ENCODE measurements at regions not wholly inside any gene's neighbourhood (a gene's known extent, or its start where the extent isn't known, plus 50 kb on each side); places are given as distances from the start of the nearest gene placed in this dataset.

GRCh38 chr18:51639541-51639940 lies 442.1 kb upstream of the MEX3C start:
- no peaks in the 10 kb centered on the region for H3K36me3 ChIP-seq
- TF ChIP-seq CTCF (IDR thresholded peaks at IDR 0.05), result no peak
- TF ChIP-seq POLR2A (IDR thresholded peaks at IDR 0.05), result no peak
- no peaks in the 10 kb centered on the region for H3K9me3 ChIP-seq
- H3K27ac ChIP-seq, result no peak overlapping the region
- intact Hi-C loops (cut with DNase I; ENCODE audit: low total_unique reads), result no loop called here
- H3K27me3 ChIP-seq, result no peaks in the 10 kb centered on the region
- H3K4me3 ChIP-seq, result no peak overlapping the region
- no peak for DNase-seq
- H3K4me1 ChIP-seq, result no peaks in the 10 kb centered on the region

- intact Hi-C loops (cut with DNase I; ENCODE audit: low total_unique reads), result no loop called here
- DNase-seq, result no peak
- Histone ChIP-seq H3K36me3 (no peaks in the 10 kb centered on the region), H3K27ac (no peak overlapping the region), H3K4me3 (no peak overlapping the region), H3K9me3 (no peaks in the 10 kb centered on the region), H3K27me3 (no peaks in the 10 kb centered on the region), H3K4me1 (no peaks in the 10 kb centered on the region)
- no peak for TF ChIP-seq POLR2A (IDR thresholded peaks at IDR 0.05)
- TF ChIP-seq CTCF (IDR thresholded peaks at IDR 0.05), result no peak
Observed at GRCh38 chr18:51643483-51643882, 446.0 kb upstream of the MEX3C start.

- no peak overlapping the region for H3K27ac ChIP-seq
- TF ChIP-seq CTCF (IDR thresholded peaks at IDR 0.05), result no peak
- TF ChIP-seq POLR2A (IDR thresholded peaks at IDR 0.05), result no peak
- no peak for DNase-seq
- H3K4me1 ChIP-seq, result no peaks in the 10 kb centered on the region
- H3K4me3 ChIP-seq, result no peak overlapping the region
- intact Hi-C loops (cut with DNase I; ENCODE audit: low total_unique reads), result no loop called here
- H3K9me3 ChIP-seq, result no peaks in the 10 kb centered on the region
- no peaks in the 10 kb centered on the region for H3K27me3 ChIP-seq
- H3K36me3 ChIP-seq, result no peaks in the 10 kb centered on the region
Observed at GRCh38 chr18:51645607-51646006, 448.1 kb upstream of the MEX3C start.

- no peaks in the 10 kb centered on the region for H3K36me3 ChIP-seq
Observed at GRCh38 chr18:51647346-51647745, 449.9 kb upstream of the MEX3C start.

GRCh38 chr18:51647942-51648341 lies 450.5 kb upstream of the MEX3C start:
- DNase-seq, result no peak
- no peaks in the 10 kb centered on the region for H3K9me3 ChIP-seq
- H3K4me1 ChIP-seq, result no peaks in the 10 kb centered on the region
- H3K27ac ChIP-seq, result no peak overlapping the region
- intact Hi-C loops (cut with DNase I; ENCODE audit: low total_unique reads), result no loop called here
- no peak overlapping the region for H3K4me3 ChIP-seq
- no peaks in the 10 kb centered on the region for H3K36me3 ChIP-seq
- no peak for TF ChIP-seq POLR2A (IDR thresholded peaks at IDR 0.05)
- TF ChIP-seq CTCF (IDR thresholded peaks at IDR 0.05), result no peak
- no peaks in the 10 kb centered on the region for H3K27me3 ChIP-seq

More at GRCh38 chr18:51647346-51647745, 449.9 kb upstream of the MEX3C start:
- no peak for TF ChIP-seq CTCF (IDR thresholded peaks at IDR 0.05)
- no peak for TF ChIP-seq POLR2A (IDR thresholded peaks at IDR 0.05)
- intact Hi-C loops (cut with DNase I; ENCODE audit: low total_unique reads), result no loop called here
- Histone ChIP-seq H3K27ac (no peak overlapping the region), H3K4me1 (no peaks in the 10 kb centered on the region), H3K27me3 (no peaks in the 10 kb centered on the region), H3K4me3 (no peak overlapping the region), H3K9me3 (no peaks in the 10 kb centered on the region)
- DNase-seq, result no peak

All from uterus (tissue), 3 donors.